ENCODE measurements at regions not wholly inside any gene's neighbourhood (a gene's known extent, or its start where the extent isn't known, plus 50 kb on each side); places are given as distances from the start of the nearest gene placed in this dataset.

DNA sequence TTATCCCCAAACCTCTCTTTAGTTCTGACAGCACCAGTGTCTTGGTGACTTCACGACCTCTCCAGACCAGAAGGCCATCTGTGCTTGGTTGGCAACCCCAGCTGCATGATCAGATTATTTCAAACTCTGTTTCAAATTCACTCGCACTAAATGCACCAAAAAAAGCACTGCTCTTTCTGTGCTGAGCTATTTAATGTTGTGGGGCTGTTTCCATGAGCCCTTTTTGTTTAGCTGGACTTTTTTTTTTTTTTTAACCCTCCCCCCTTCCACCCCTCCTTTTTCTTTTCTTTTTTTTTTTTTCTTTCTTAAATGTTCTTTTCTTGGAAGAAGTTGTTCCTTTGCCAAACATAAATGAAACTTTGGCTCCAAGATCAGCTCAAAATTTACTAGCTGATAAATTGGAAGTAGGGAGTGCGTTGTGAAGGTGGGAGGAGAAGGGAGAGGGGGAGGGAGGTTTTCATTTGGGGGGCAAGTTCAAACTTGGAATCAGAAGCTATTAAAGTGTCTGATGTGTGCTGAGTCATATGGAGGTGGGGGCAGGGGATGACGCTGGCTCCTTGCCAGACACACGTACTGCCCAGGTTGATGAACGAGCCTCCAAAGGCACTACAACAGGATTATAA, 543.0 kb upstream of the TNP1 start:
- no peak for TF ChIP-seq SP1 (IDR thresholded peaks at IDR 0.05)
- TF ChIP-seq SP1 (CRISPR knock-in tag; IDR thresholded peaks at IDR 0.05): no peak
- TF ChIP-seq TAF1 (CRISPR knock-in tag; IDR thresholded peaks at IDR 0.05): no peak
- TF ChIP-seq, protein P1, sequence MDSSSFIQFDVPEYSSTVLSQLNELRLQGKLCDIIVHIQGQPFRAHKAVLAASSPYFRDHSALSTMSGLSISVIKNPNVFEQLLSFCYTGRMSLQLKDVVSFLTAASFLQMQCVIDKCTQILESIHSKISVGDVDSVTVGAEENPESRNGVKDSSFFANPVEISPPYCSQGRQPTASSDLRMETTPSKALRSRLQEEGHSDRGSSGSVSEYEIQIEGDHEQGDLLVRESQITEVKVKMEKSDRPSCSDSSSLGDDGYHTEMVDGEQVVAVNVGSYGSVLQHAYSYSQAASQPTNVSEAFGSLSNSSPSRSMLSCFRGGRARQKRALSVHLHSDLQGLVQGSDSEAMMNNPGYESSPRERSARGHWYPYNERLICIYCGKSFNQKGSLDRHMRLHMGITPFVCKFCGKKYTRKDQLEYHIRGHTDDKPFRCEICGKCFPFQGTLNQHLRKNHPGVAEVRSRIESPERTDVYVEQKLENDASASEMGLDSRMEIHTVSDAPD (CRISPR knock-in tag; IDR thresholded peaks at IDR 0.05): no peak
- TF ChIP-seq MAFF (IDR thresholded peaks at IDR 0.05; ENCODE audit: low read depth, low read length): no peak
- no peak for TF ChIP-seq ZNF558 (CRISPR knock-in tag; IDR thresholded peaks at IDR 0.05; ENCODE audit: borderline replicate concordance)
- TF ChIP-seq TARDBP (CRISPR knock-in tag; IDR thresholded peaks at IDR 0.05): no peak
- TF ChIP-seq EZH2 (conservative IDR thresholded peaks at IDR 0.05; ENCODE audit: low read depth, low read length): no peak
- TF ChIP-seq, protein P2, sequence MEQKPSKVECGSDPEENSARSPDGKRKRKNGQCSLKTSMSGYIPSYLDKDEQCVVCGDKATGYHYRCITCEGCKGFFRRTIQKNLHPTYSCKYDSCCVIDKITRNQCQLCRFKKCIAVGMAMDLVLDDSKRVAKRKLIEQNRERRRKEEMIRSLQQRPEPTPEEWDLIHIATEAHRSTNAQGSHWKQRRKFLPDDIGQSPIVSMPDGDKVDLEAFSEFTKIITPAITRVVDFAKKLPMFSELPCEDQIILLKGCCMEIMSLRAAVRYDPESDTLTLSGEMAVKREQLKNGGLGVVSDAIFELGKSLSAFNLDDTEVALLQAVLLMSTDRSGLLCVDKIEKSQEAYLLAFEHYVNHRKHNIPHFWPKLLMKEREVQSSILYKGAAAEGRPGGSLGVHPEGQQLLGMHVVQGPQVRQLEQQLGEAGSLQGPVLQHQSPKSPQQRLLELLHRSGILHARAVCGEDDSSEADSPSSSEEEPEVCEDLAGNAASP (CRISPR knock-in tag; IDR thresholded peaks at IDR 0.05; ENCODE audit: borderline replicate concordance): no peak
- no peak for TF ChIP-seq SMC3 (IDR thresholded peaks at IDR 0.05; ENCODE audit: low read length)
- no peak for TF ChIP-seq CTCF (CRISPR knock-in tag; IDR thresholded peaks at IDR 0.05)
